K562 (cell line): ENCODE measurements at regions not wholly inside any gene's neighbourhood (a gene's known extent, or its start where the extent isn't known, plus 50 kb on each side); places are given as distances from the start of the nearest gene placed in this dataset.

ENCODE experiments used
- ATAC-seq: fragments of 200-7000 bp; cut with Tn5 transposase; 3 replicates; pipeline ENCODE4 v1.9.1; 2020; ENCODE audit warnings: moderate library complexity
- BruUV-seq: library from RNA; stranded (reverse); fragments of 400-500 nt; replicated peaks from 2 replicates; lab custom pipeline; 2021; lab: Mats Ljungman, UMichigan
- CTCF ChIA-PET: fragments of 300-600 bp; formaldehyde crosslinking; extraction: SDS; loops from one replicate; lab custom pipeline; 2021; ENCODE audit warnings: low intra/inter-chr PET ratio; lab: Yijun Ruan, JAX
- POLR2A ChIA-PET: fragments of 300-600, 350-650 bp; sonication (Branson Sonifier 250); formaldehyde crosslinking; extraction: SDS; loops from one replicate; lab custom pipeline; 2021; ENCODE audit warnings: antibody characterized with exemption, inconsistent platforms; lab: Yijun Ruan, JAX
- DNase-seq, 4 experiments: peaks; one replicate each; pipeline versions ENCODE4 v3.0.0 to v3.0.0-alpha.2; 2011 to 2018; ENCODE audit warnings: low spot score in 3 of 4, mixed read lengths in 3 of 4; ENCODE audit errors: extremely low read depth in 1 of 4
- FAIRE-seq: peaks from 2 replicates; lab custom pipeline; 2011; peaks lifted over from hg19 to GRCh38; lab: Jason Lieb, UNC
- H2AFZ ChIP-seq: 2 replicates; pipeline ENCODE4 v1.6.0; 2011; ENCODE audit warnings: low read depth, low read length, control low read depth, inconsistent platforms
- H3K27ac ChIP-seq: fragments of 200-600 bp; 3 replicates; pipeline ENCODE4 v1.8.0; 2011; ENCODE audit warnings: low read depth, mild to moderate bottlenecking, control low read depth, inconsistent platforms, low read length, moderate library complexity, mixed read lengths; ENCODE audit errors: extremely low read depth
- H3K27me3 ChIP-seq, 2 experiments: fragments of 300-600 bp in 1 of 2; 2 replicates in 1 of 2; 3 replicates in 1 of 2; pipeline versions ENCODE4 v1.6.0 to v1.8.0; 2011; ENCODE audit warnings: inconsistent platforms in 2 of 2, low read length in 2 of 2, mild to moderate bottlenecking in 1 of 2, mixed read lengths in 1 of 2, moderate library complexity in 1 of 2; ENCODE audit not compliant: control insufficient read depth in 2 of 2, insufficient read depth in 2 of 2
- H3K36me3 ChIP-seq: fragments of 300-600 bp; 3 replicates; pipeline ENCODE4 v1.8.0; 2011; ENCODE audit warnings: mild to moderate bottlenecking, low read length, inconsistent platforms; ENCODE audit not compliant: control insufficient read depth, insufficient read depth
- H3K4me1 ChIP-seq, 2 experiments: fragments of 200-600 bp in 1 of 2; replicated peaks in 1 of 2; 2 replicates in 1 of 2; 3 replicates in 1 of 2; pipeline versions ENCODE4 v1.5.1 to v1.8.0; 2011; ENCODE audit warnings: inconsistent platforms in 2 of 2, low read length in 2 of 2, mild to moderate bottlenecking in 1 of 2, mixed read lengths in 1 of 2, moderate library complexity in 1 of 2; ENCODE audit not compliant: control insufficient read depth in 2 of 2, insufficient read depth in 2 of 2
- H3K4me2 ChIP-seq: 2 replicates; pipeline ENCODE4 v1.6.1; 2011; ENCODE audit warnings: low read length, control low read depth, inconsistent platforms, mixed read lengths; ENCODE audit not compliant: insufficient read depth
- H3K4me3 ChIP-seq: fragments of 200-600 bp; sonication (generic), shearing (Covaris generic); 2 replicates; pipeline ENCODE4 v1.5.1; 2016; ENCODE audit warnings: control low read depth, inconsistent platforms
- H3K79me2 ChIP-seq: fragments of 200-600 bp; 3 replicates; pipeline ENCODE4 v1.8.0; 2011; ENCODE audit warnings: low read length, inconsistent platforms; ENCODE audit not compliant: control insufficient read depth, insufficient read depth
- H3K9ac ChIP-seq, 2 experiments: 2 replicates each; pipeline versions ENCODE4 v1.6.0 to v1.6.1; 2011; ENCODE audit warnings: low read depth in 2 of 2, low read length in 2 of 2, control low read depth in 1 of 2, inconsistent platforms in 1 of 2, mild to moderate bottlenecking in 1 of 2, mixed read lengths in 1 of 2; ENCODE audit not compliant: insufficient read depth in 1 of 2
- H3K9me1 ChIP-seq: one replicate; pipeline ENCODE4 v1.6.0; 2011; ENCODE audit warnings: inconsistent platforms, mild to moderate bottlenecking, low read length, moderate library complexity; ENCODE audit not compliant: control insufficient read depth, insufficient read depth
- H3K9me3 ChIP-seq: replicated peaks from 2 replicates; pipeline ENCODE4 v1.5.1; 2011; ENCODE audit warnings: low read depth, low read length, inconsistent platforms; ENCODE audit not compliant: control insufficient read depth, insufficient read depth
- H4K20me1 ChIP-seq: replicated peaks from 2 replicates; pipeline ENCODE4 v1.6.1; 2011; ENCODE audit warnings: low read length, inconsistent platforms, mixed read lengths; ENCODE audit not compliant: control insufficient read depth, insufficient read depth
- CEBPG ChIP-seq, 3 experiments: fragments of 200-800 bp in 1 of 3; sonication (Bioruptor generic) in 1 of 3; sonication (generic) in 1 of 3; formaldehyde crosslinking in 1 of 3; IDR thresholded peaks in 2 of 3; conservative IDR thresholded peaks in 1 of 3; 2 replicates each; pipeline versions ENCODE4 v1.6.1 to v1.8.0; 2016 to 2022; ENCODE audit warnings: missing compliant biosample characterization in 2 of 3, missing genetic modification characterization in 2 of 3, mild to moderate bottlenecking in 1 of 3, missing genetic modification reagents in 1 of 3
- KDM2B ChIP-seq: fragments of 250-450 bp; sonication (Bioruptor Pico); IDR thresholded peaks from 2 replicates; pipeline ENCODE4 v1.8.0; 2021; ENCODE audit warnings: mild to moderate bottlenecking, moderate library complexity
- MAFF ChIP-seq: IDR thresholded peaks from 2 replicates; pipeline ENCODE4 v1.6.1; 2012; ENCODE audit warnings: low read length, improper control_type of control experiment
- NFATC3 ChIP-seq: fragments of 450-650 bp; IDR thresholded peaks from 2 replicates; pipeline ENCODE4 v1.6.1; 2017; ENCODE audit warnings: mild to moderate bottlenecking
- NR0B1 ChIP-seq: fragments of 450-650 bp; IDR thresholded peaks from one replicate; pipeline ENCODE4 v1.6.1; 2018; ENCODE audit warnings: mild to moderate bottlenecking, moderate library complexity; ENCODE audit not compliant: partially characterized antibody
- POU5F1 ChIP-seq: fragments of 150-350 bp; IDR thresholded peaks from 2 replicates; pipeline ENCODE4 v1.6.1; 2014; ENCODE audit warnings: borderline replicate concordance, low read length, low read depth, mild to moderate bottlenecking; ENCODE audit not compliant: partially characterized antibody
- PTTG1 ChIP-seq: fragments of 450-650 bp; IDR thresholded peaks from 2 replicates; pipeline ENCODE4 v1.6.1; 2016; ENCODE audit warnings: low read depth, mild to moderate bottlenecking, missing genetic modification characterization, missing compliant biosample characterization
- PURB ChIP-seq: sonication (generic); formaldehyde crosslinking; IDR thresholded peaks from 2 replicates; pipeline ENCODE4 v1.9.0; 2021; ENCODE audit warnings: low read depth, mild to moderate bottlenecking, missing genetic modification reagents
- RHOXF2B ChIP-seq: fragments of 250-450 bp; sonication (Bioruptor Pico); conservative IDR thresholded peaks from 2 replicates; pipeline ENCODE4 v1.5.1; 2021
- TAF9B ChIP-seq: fragments of 450-650 bp; IDR thresholded peaks from 2 replicates; pipeline ENCODE4 v1.6.1; 2018; ENCODE audit warnings: mild to moderate bottlenecking; ENCODE audit not compliant: partially characterized antibody
- ZBTB17 ChIP-seq: fragments of 450-650 bp; formaldehyde crosslinking; IDR thresholded peaks from 2 replicates; pipeline ENCODE4 v1.4.0; 2020; ENCODE audit warnings: mild to moderate bottlenecking
- ZC3H8 ChIP-seq: fragments of 450-650 bp; IDR thresholded peaks from 2 replicates; pipeline ENCODE4 v1.6.1; 2017
- ZNF551 ChIP-seq: fragments of 250-450 bp; sonication (Bioruptor Pico); IDR thresholded peaks from 2 replicates; pipeline ENCODE4 v1.5.0; 2021; ENCODE audit warnings: mild to moderate bottlenecking, moderate library complexity
- ZNF785 ChIP-seq: fragments of 250-450 bp; sonication (Bioruptor Pico); IDR thresholded peaks from 2 replicates; pipeline ENCODE4 v1.4.0; 2020; ENCODE audit warnings: mild to moderate bottlenecking
- WGBS: fragments of 100-300 bp; shearing (Covaris generic); methylation state at CpG from one replicate; pipeline ENCODE4 v1.1.6; 2016; ENCODE audit warnings: low coverage, mixed read lengths; ENCODE audit not compliant: insufficient coverage; ENCODE audit errors: missing lambda C conversion rate; 5-methylcytosine and 5-hydroxymethylcytosine counted together
- in situ Hi-C: fragments of 300-500 bp; cut with MboI; formaldehyde crosslinking; loops from 4 replicates; pipeline ENCODE4 v1.15.0; 2018; ENCODE audit warnings: inconsistent platforms, mixed read lengths
- intact Hi-C: fragments of 100-400 bp; cut with micrococcal nuclease; formaldehyde crosslinking; loops from 2 replicates; pipeline ENCODE4 v1.14.2; 2022
- TF ChIP-seq, protein P1 (sequence below): fragments of 200-800 bp; sonication (Bioruptor generic); IDR thresholded peaks from 2 replicates; pipeline ENCODE4 v1.6.1; 2017; ENCODE audit warnings: missing genetic modification characterization, missing compliant biosample characterization

GRCh38 chr17:53896047-53896446 lies 73.3 kb downstream of the KIF2B start:
- ATAC-seq, result no peak
- POLR2A ChIA-PET, result no interaction called here
- Histone ChIP-seq H3K79me2 (no peaks in the 10 kb centered on the region), H3K9ac (no peak overlapping the region), H3K9me1 (no peaks in the 10 kb centered on the region), H3K4me2 (no peak overlapping the region), H4K20me1 (no peaks in the 10 kb centered on the region), H2AFZ (no peak overlapping the region), H3K27ac (no peak overlapping the region), H3K4me3 (no peak overlapping the region), H3K9me3 (no peaks in the 10 kb centered on the region), H3K36me3 (no peaks in the 10 kb centered on the region), H3K4me1 (no peaks in the 10 kb centered on the region; a peak in 1 of 5 replicates), H3K27me3 (no peaks in the 10 kb centered on the region)
- CTCF ChIA-PET, result no interaction called here
- whole genome bisulfite sequencing, result 0% methylated on average over 1 of the region's 1 CpG
- in situ Hi-C loops (no loop called here), intact Hi-C loops (no loop called here)
- no peak for FAIRE-seq
- no peak for DNase-seq
- BruUV-seq, result no TSS peak
- TF ChIP-seq ZC3H8, result no peak
- no peak for TF ChIP-seq ZNF551 (CRISPR knock-in tag)
- no peak for TF ChIP-seq PURB
- TF ChIP-seq ZNF785 (CRISPR knock-in tag), result no peak
- no peak for TF ChIP-seq CEBPG (CRISPR knock-in tag; IDR thresholded peaks at IDR 0.05)
- peak in 1 of 2 experiments; percentile 28; a peak in 1 of 4 replicates for TF ChIP-seq CEBPG (tag; conservative IDR thresholded peaks at IDR 0.05 in 1 of 2, IDR thresholded peaks at IDR 0.05 in 1 of 2)
- no peak for TF ChIP-seq MAFF

GRCh38 chr17:53900951-53901350 lies 78.2 kb downstream of the KIF2B start:
- no peaks in the 10 kb centered on the region for H3K9me1 ChIP-seq
- H2AFZ ChIP-seq, result no peak overlapping the region
- in situ Hi-C loops (no loop called here), intact Hi-C loops (no loop called here)
- POLR2A ChIA-PET, result no interaction called here
- H3K79me2 ChIP-seq, result no peaks in the 10 kb centered on the region
- no peaks in the 10 kb centered on the region for H3K36me3 ChIP-seq
- no peaks in the 10 kb centered on the region for H3K27me3 ChIP-seq
- no peaks in the 10 kb centered on the region for H3K9me3 ChIP-seq
- no peak overlapping the region for H3K27ac ChIP-seq
- WGBS, result 9% methylated on average over 1 of the region's 1 CpG
- no peak overlapping the region for H3K9ac ChIP-seq
- FAIRE-seq (no peak), DNase-seq (no peak), ATAC-seq (no peak)
- BruUV-seq, result no TSS peak
- H4K20me1 ChIP-seq, result no peaks in the 10 kb centered on the region
- no peaks in the 10 kb centered on the region; a peak in 1 of 5 replicates for H3K4me1 ChIP-seq
- H3K4me3 ChIP-seq, result no peak overlapping the region
- H3K4me2 ChIP-seq, result no peak overlapping the region
- CTCF ChIA-PET, result no interaction called here
- no peak for TF ChIP-seq NR0B1
- TF ChIP-seq, protein P1, sequence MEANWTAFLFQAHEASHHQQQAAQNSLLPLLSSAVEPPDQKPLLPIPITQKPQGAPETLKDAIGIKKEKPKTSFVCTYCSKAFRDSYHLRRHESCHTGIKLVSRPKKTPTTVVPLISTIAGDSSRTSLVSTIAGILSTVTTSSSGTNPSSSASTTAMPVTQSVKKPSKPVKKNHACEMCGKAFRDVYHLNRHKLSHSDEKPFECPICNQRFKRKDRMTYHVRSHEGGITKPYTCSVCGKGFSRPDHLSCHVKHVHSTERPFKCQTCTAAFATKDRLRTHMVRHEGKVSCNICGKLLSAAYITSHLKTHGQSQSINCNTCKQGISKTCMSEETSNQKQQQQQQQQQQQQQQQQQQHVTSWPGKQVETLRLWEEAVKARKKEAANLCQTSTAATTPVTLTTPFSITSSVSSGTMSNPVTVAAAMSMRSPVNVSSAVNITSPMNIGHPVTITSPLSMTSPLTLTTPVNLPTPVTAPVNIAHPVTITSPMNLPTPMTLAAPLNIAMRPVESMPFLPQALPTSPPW, result no peak
- TF ChIP-seq PTTG1 (tag), result no peak
- no peak for TF ChIP-seq NFATC3
- TF ChIP-seq TAF9B, result no peak
- TF ChIP-seq POU5F1, result no peak
- TF ChIP-seq RHOXF2B, result no peak
- no peak for TF ChIP-seq KDM2B
- TF ChIP-seq ZBTB17 (CRISPR knock-in tag), result no peak
